K562 (cell line): ENCODE measurements at regions not wholly inside any gene's neighbourhood (a gene's known extent, or its start where the extent isn't known, plus 50 kb on each side); places are given as distances from the start of the nearest gene placed in this dataset.

ENCODE experiments used
- ATAC-seq: fragments of 200-7000 bp; cut with Tn5 transposase; 3 replicates; pipeline ENCODE4 v1.9.1; 2020; ENCODE audit warnings: moderate library complexity
- BruUV-seq: library from RNA; stranded (reverse); fragments of 400-500 nt; replicated peaks from 2 replicates; lab custom pipeline; 2021; lab: Mats Ljungman, UMichigan
- CTCF ChIA-PET: fragments of 300-600 bp; formaldehyde crosslinking; extraction: SDS; loops from one replicate; lab custom pipeline; 2021; ENCODE audit warnings: low intra/inter-chr PET ratio; lab: Yijun Ruan, JAX
- POLR2A ChIA-PET: fragments of 300-600, 350-650 bp; sonication (Branson Sonifier 250); formaldehyde crosslinking; extraction: SDS; loops from one replicate; lab custom pipeline; 2021; ENCODE audit warnings: antibody characterized with exemption, inconsistent platforms; lab: Yijun Ruan, JAX
- DNase-seq, 4 experiments: peaks; one replicate each; pipeline versions ENCODE4 v3.0.0 to v3.0.0-alpha.2; 2011 to 2018; ENCODE audit warnings: low spot score in 3 of 4, mixed read lengths in 3 of 4; ENCODE audit errors: extremely low read depth in 1 of 4
- FAIRE-seq: peaks from 2 replicates; lab custom pipeline; 2011; peaks lifted over from hg19 to GRCh38; lab: Jason Lieb, UNC
- H2AFZ ChIP-seq: 2 replicates; pipeline ENCODE4 v1.6.0; 2011; ENCODE audit warnings: low read depth, low read length, control low read depth, inconsistent platforms
- H3K27ac ChIP-seq: fragments of 200-600 bp; 3 replicates; pipeline ENCODE4 v1.8.0; 2011; ENCODE audit warnings: low read depth, mild to moderate bottlenecking, control low read depth, inconsistent platforms, low read length, moderate library complexity, mixed read lengths; ENCODE audit errors: extremely low read depth
- H3K27me3 ChIP-seq, 2 experiments: fragments of 300-600 bp in 1 of 2; 2 replicates in 1 of 2; 3 replicates in 1 of 2; pipeline versions ENCODE4 v1.6.0 to v1.8.0; 2011; ENCODE audit warnings: inconsistent platforms in 2 of 2, low read length in 2 of 2, mild to moderate bottlenecking in 1 of 2, mixed read lengths in 1 of 2, moderate library complexity in 1 of 2; ENCODE audit not compliant: control insufficient read depth in 2 of 2, insufficient read depth in 2 of 2
- H3K36me3 ChIP-seq: fragments of 300-600 bp; 3 replicates; pipeline ENCODE4 v1.8.0; 2011; ENCODE audit warnings: mild to moderate bottlenecking, low read length, inconsistent platforms; ENCODE audit not compliant: control insufficient read depth, insufficient read depth
- H3K4me1 ChIP-seq, 2 experiments: fragments of 200-600 bp in 1 of 2; replicated peaks in 1 of 2; 2 replicates in 1 of 2; 3 replicates in 1 of 2; pipeline versions ENCODE4 v1.5.1 to v1.8.0; 2011; ENCODE audit warnings: inconsistent platforms in 2 of 2, low read length in 2 of 2, mild to moderate bottlenecking in 1 of 2, mixed read lengths in 1 of 2, moderate library complexity in 1 of 2; ENCODE audit not compliant: control insufficient read depth in 2 of 2, insufficient read depth in 2 of 2
- H3K4me2 ChIP-seq: 2 replicates; pipeline ENCODE4 v1.6.1; 2011; ENCODE audit warnings: low read length, control low read depth, inconsistent platforms, mixed read lengths; ENCODE audit not compliant: insufficient read depth
- H3K4me3 ChIP-seq: fragments of 200-600 bp; sonication (generic), shearing (Covaris generic); 2 replicates; pipeline ENCODE4 v1.5.1; 2016; ENCODE audit warnings: control low read depth, inconsistent platforms
- H3K79me2 ChIP-seq: fragments of 200-600 bp; 3 replicates; pipeline ENCODE4 v1.8.0; 2011; ENCODE audit warnings: low read length, inconsistent platforms; ENCODE audit not compliant: control insufficient read depth, insufficient read depth
- H3K9ac ChIP-seq, 2 experiments: 2 replicates each; pipeline versions ENCODE4 v1.6.0 to v1.6.1; 2011; ENCODE audit warnings: low read depth in 2 of 2, low read length in 2 of 2, control low read depth in 1 of 2, inconsistent platforms in 1 of 2, mild to moderate bottlenecking in 1 of 2, mixed read lengths in 1 of 2; ENCODE audit not compliant: insufficient read depth in 1 of 2
- H3K9me1 ChIP-seq: one replicate; pipeline ENCODE4 v1.6.0; 2011; ENCODE audit warnings: inconsistent platforms, mild to moderate bottlenecking, low read length, moderate library complexity; ENCODE audit not compliant: control insufficient read depth, insufficient read depth
- H3K9me3 ChIP-seq: replicated peaks from 2 replicates; pipeline ENCODE4 v1.5.1; 2011; ENCODE audit warnings: low read depth, low read length, inconsistent platforms; ENCODE audit not compliant: control insufficient read depth, insufficient read depth
- H4K20me1 ChIP-seq: replicated peaks from 2 replicates; pipeline ENCODE4 v1.6.1; 2011; ENCODE audit warnings: low read length, inconsistent platforms, mixed read lengths; ENCODE audit not compliant: control insufficient read depth, insufficient read depth
- HNRNPH1 ChIP-seq: fragments of 200-400 bp; formaldehyde crosslinking; optimal IDR thresholded peaks from 2 replicates; pipeline ENCODE3; 2017; ENCODE audit warnings: low read depth, mild to moderate bottlenecking, low read length, moderate library complexity
- LEF1 ChIP-seq: fragments of 450-650 bp; IDR thresholded peaks from 2 replicates; pipeline ENCODE4 v1.6.1; 2016; ENCODE audit warnings: mild to moderate bottlenecking
- NEUROD1 ChIP-seq: fragments of 150-350 bp; IDR thresholded peaks from 2 replicates; pipeline ENCODE4 v1.6.1; 2014; ENCODE audit warnings: borderline replicate concordance, low read length, low read depth; ENCODE audit not compliant: partially characterized antibody
- RUNX1 ChIP-seq: sonication (generic); IDR thresholded peaks from 2 replicates; pipeline ENCODE4 v1.6.1; 2016; ENCODE audit warnings: antibody characterized with exemption, low read depth
- TCF7L2 ChIP-seq: fragments of 150-350 bp; IDR thresholded peaks from 2 replicates; pipeline ENCODE4 v1.6.1; 2016; ENCODE audit warnings: low read depth, mild to moderate bottlenecking, low read length, moderate library complexity
- U2AF2 ChIP-seq: fragments of 200-400 bp; formaldehyde crosslinking; optimal IDR thresholded peaks from 2 replicates; pipeline ENCODE3; 2017; ENCODE audit warnings: low read depth, mild to moderate bottlenecking, low read length
- ZNF121 ChIP-seq: sonication (generic); formaldehyde crosslinking; conservative IDR thresholded peaks from 2 replicates; pipeline ENCODE4 v1.8.0; 2022; ENCODE audit warnings: missing genetic modification reagents
- ZNF146 ChIP-seq: IDR thresholded peaks from one replicate; pipeline ENCODE4 v1.6.1; 2018; ENCODE audit warnings: missing compliant biosample characterization; ENCODE audit not compliant: unreplicated experiment
- ZNF76 ChIP-seq: fragments of 250-450 bp; sonication (Bioruptor Pico); IDR thresholded peaks from 2 replicates; pipeline ENCODE4 v1.4.0; 2020; ENCODE audit warnings: mild to moderate bottlenecking, moderate library complexity, borderline replicate concordance
- WGBS: fragments of 100-300 bp; shearing (Covaris generic); methylation state at CpG from one replicate; pipeline ENCODE4 v1.1.6; 2016; ENCODE audit warnings: low coverage, mixed read lengths; ENCODE audit not compliant: insufficient coverage; ENCODE audit errors: missing lambda C conversion rate; 5-methylcytosine and 5-hydroxymethylcytosine counted together
- in situ Hi-C: fragments of 300-500 bp; cut with MboI; formaldehyde crosslinking; loops from 4 replicates; pipeline ENCODE4 v1.15.0; 2018; ENCODE audit warnings: inconsistent platforms, mixed read lengths
- intact Hi-C: fragments of 100-400 bp; cut with micrococcal nuclease; formaldehyde crosslinking; loops from 2 replicates; pipeline ENCODE4 v1.14.2; 2022
- TF ChIP-seq, protein P1 (sequence below): sonication (generic); IDR thresholded peaks from 2 replicates; pipeline ENCODE4 v1.6.1; 2016
- TF ChIP-seq, protein P2 (sequence below): sonication (generic); formaldehyde crosslinking; IDR thresholded peaks from 2 replicates; pipeline ENCODE4 v1.8.0; 2022; ENCODE audit warnings: mild to moderate bottlenecking, missing genetic modification reagents

DNA sequence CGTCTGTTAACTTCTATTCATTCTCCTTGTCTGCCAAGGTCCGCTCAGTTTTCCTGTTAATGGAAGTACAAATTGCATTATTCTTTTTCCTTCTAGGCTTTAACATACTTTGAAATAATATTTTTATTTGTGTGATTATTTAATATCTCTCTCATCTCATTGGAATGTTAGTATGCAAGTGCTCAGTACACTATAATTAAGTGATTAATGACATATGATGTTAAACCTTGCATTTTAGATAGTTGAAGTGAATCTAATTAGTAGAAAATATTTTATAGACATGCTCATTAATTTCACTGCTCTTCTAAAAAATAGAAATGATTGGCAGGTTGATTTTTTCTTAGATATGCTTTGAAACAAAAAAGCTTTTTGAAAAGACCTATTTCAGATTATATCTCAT lies 1079.8 kb downstream of the RAPGEF2 start:
- Histone ChIP-seq H3K27me3 (no peaks in the 10 kb centered on the region), H3K27ac (no peak overlapping the region), H3K4me2 (no peak overlapping the region), H3K36me3 (no peaks in the 10 kb centered on the region), H3K79me2 (no peaks in the 10 kb centered on the region), H3K9ac (no peak overlapping the region), H4K20me1 (no peaks in the 10 kb centered on the region), H2AFZ (no peak overlapping the region), H3K4me1 (no peaks in the 10 kb centered on the region), H3K9me3 (no peaks in the 10 kb centered on the region), H3K9me1 (no peaks in the 10 kb centered on the region), H3K4me3 (no peak overlapping the region)
- DNase-seq (no peak), ATAC-seq (no peak), FAIRE-seq (no peak)
- CTCF ChIA-PET, result no interaction called here
- WGBS, result 0% methylated on average over 2 of the region's 2 CpGs
- in situ Hi-C loops (no loop called here), intact Hi-C loops (no loop called here)
- TF ChIP-seq HNRNPH1 (no peak), TCF7L2 (no peak), RUNX1 (no peak), ZNF121 (CRISPR knock-in tag) (no peak), NEUROD1 (no peak), LEF1 (no peak), U2AF2 (no peak), ZNF146 (CRISPR knock-in tag) (no peak), ZNF76 (CRISPR knock-in tag) (no peak)
- TF ChIP-seq, protein P1, sequence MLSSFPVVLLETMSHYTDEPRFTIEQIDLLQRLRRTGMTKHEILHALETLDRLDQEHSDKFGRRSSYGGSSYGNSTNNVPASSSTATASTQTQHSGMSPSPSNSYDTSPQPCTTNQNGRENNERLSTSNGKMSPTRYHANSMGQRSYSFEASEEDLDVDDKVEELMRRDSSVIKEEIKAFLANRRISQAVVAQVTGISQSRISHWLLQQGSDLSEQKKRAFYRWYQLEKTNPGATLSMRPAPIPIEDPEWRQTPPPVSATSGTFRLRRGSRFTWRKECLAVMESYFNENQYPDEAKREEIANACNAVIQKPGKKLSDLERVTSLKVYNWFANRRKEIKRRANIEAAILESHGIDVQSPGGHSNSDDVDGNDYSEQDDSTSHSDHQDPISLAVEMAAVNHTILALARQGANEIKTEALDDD, result no peak
- TF ChIP-seq, protein P2, sequence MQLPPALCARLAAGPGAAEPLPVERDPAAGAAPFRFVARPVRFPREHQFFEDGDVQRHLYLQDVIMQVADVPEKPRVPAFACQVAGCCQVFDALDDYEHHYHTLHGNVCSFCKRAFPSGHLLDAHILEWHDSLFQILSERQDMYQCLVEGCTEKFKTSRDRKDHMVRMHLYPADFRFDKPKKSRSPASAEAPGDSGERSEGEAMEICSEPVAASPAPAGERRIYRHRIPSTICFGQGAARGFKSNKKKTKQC (CRISPR knock-in tag), result no peak
- POLR2A ChIA-PET, result no interaction called here
- BruUV-seq, result no TSS peak
